Liver (tissue), 8 donors: ENCODE measurements at regions not wholly inside any gene's neighbourhood (a gene's known extent, or its start where the extent isn't known, plus 50 kb on each side); places are given as distances from the start of the nearest gene placed in this dataset.

Source experiments
- DNase-seq: peaks from one replicate; pipeline ENCODE4 v3.0.0-alpha.2; 2017; ENCODE audit warnings: low spot score
- H3K27ac ChIP-seq, 2 donors: one replicate each; pipeline ENCODE4 v1.7.0; 2013; ENCODE audit warnings: inconsistent platforms in 2 of 2, low read length in 2 of 2, control low read depth in 1 of 2, low read depth in 1 of 2, mild to moderate bottlenecking in 1 of 2
- H3K27me3 ChIP-seq, 4 donors: one replicate each; pipeline versions ENCODE4 v1.6.1 to v1.7.0; 2013; ENCODE audit warnings: low read length in 3 of 4, inconsistent platforms in 1 of 4, mild to moderate bottlenecking in 1 of 4, moderate library complexity in 1 of 4; ENCODE audit not compliant: control insufficient read depth in 4 of 4, insufficient read depth in 4 of 4
- H3K36me3 ChIP-seq, 4 donors: one replicate each; pipeline versions ENCODE4 v1.6.1 to v1.7.0; 2013; ENCODE audit warnings: low read length in 3 of 4, mild to moderate bottlenecking in 3 of 4, low read depth in 1 of 4, moderate library complexity in 1 of 4; ENCODE audit not compliant: control insufficient read depth in 4 of 4, insufficient read depth in 3 of 4
- H3K4me1 ChIP-seq, 4 donors: one replicate each; pipeline versions ENCODE4 v1.6.1 to v1.7.0; 2013; ENCODE audit warnings: low read length in 3 of 4, mild to moderate bottlenecking in 3 of 4, moderate library complexity in 1 of 4; ENCODE audit not compliant: control insufficient read depth in 4 of 4, insufficient read depth in 4 of 4
- H3K4me3 ChIP-seq, 3 donors: one replicate each; pipeline versions ENCODE4 v1.6.1 to v1.7.0; 2013; ENCODE audit warnings: low read length in 3 of 3, control low read depth in 1 of 3, low read depth in 1 of 3, mild to moderate bottlenecking in 1 of 3
- H3K9ac ChIP-seq, 2 donors: one replicate each; pipeline ENCODE4 v1.7.0; 2013; ENCODE audit warnings: low read length in 2 of 2, mild to moderate bottlenecking in 2 of 2, moderate library complexity in 2 of 2, control low read depth in 1 of 2, low read depth in 1 of 2
- H3K9me3 ChIP-seq, 4 donors: one replicate each; pipeline versions ENCODE4 v1.6.1 to v1.7.0; 2013; ENCODE audit warnings: low read length in 3 of 4; ENCODE audit not compliant: control insufficient read depth in 4 of 4
- ATF3 ChIP-seq: IDR thresholded peaks from 2 replicates; pipeline ENCODE4 v1.6.1; 2016; ENCODE audit warnings: antibody characterized with exemption
- CTCF ChIP-seq: fragments of 150-350 bp; IDR thresholded peaks from 2 replicates; pipeline ENCODE4 v1.5.1; 2017; ENCODE audit warnings: improper control_type of control experiment, low read depth, low read length; ENCODE audit not compliant: missing input control
- FOXA1 ChIP-seq: IDR thresholded peaks from 2 replicates; pipeline ENCODE4 v1.6.1; 2016; ENCODE audit warnings: antibody characterized with exemption
- FOXA2 ChIP-seq: IDR thresholded peaks from 2 replicates; pipeline ENCODE4 v1.6.1; 2016; ENCODE audit warnings: antibody characterized with exemption
- GABPA ChIP-seq, 2 donors: IDR thresholded peaks in 1 of 2; conservative IDR thresholded peaks in 1 of 2; 2 replicates each; pipeline ENCODE4 v1.6.1; 2016; ENCODE audit warnings: antibody characterized with exemption in 2 of 2, mild to moderate bottlenecking in 1 of 2, moderate library complexity in 1 of 2
- HNF4A ChIP-seq, 2 donors: conservative IDR thresholded peaks; 2 replicates each; pipeline ENCODE4 v1.6.1; 2016; ENCODE audit warnings: antibody characterized with exemption in 2 of 2, mild to moderate bottlenecking in 2 of 2
- HNF4G ChIP-seq: IDR thresholded peaks from 2 replicates; pipeline ENCODE4 v1.6.1; 2016; ENCODE audit warnings: antibody characterized with exemption
- JUND ChIP-seq, 2 donors: IDR thresholded peaks; 2 replicates each; pipeline ENCODE4 v1.6.1; 2016; ENCODE audit warnings: antibody characterized with exemption in 2 of 2
- RAD21 ChIP-seq, 2 donors: IDR thresholded peaks; 2 replicates each; pipeline ENCODE4 v1.6.1; 2016; ENCODE audit warnings: antibody characterized with exemption in 2 of 2, mild to moderate bottlenecking in 2 of 2
- REST ChIP-seq: IDR thresholded peaks from 2 replicates; pipeline ENCODE4 v1.6.1; 2016; ENCODE audit warnings: antibody characterized with exemption, mild to moderate bottlenecking
- RXRA ChIP-seq, 2 donors: IDR thresholded peaks; 2 replicates each; pipeline ENCODE4 v1.6.1; 2017 to 2018; ENCODE audit warnings: antibody characterized with exemption in 2 of 2, mild to moderate bottlenecking in 1 of 2
- SP1 ChIP-seq: IDR thresholded peaks from 2 replicates; pipeline ENCODE4 v1.6.1; 2018; ENCODE audit warnings: antibody characterized with exemption, mild to moderate bottlenecking
- TAF1 ChIP-seq: conservative IDR thresholded peaks from 2 replicates; pipeline ENCODE4 v1.6.1; 2016; ENCODE audit warnings: antibody characterized with exemption, mild to moderate bottlenecking
- ZBTB33 ChIP-seq: IDR thresholded peaks from 2 replicates; pipeline ENCODE4 v1.6.1; 2016; ENCODE audit warnings: antibody characterized with exemption
- WGBS: extraction: QIAGEN DNeasy Blood & Tissue Kit; methylation state at CpG from one replicate; pipeline ENCODE4 v1.1.7; 2013; 5-methylcytosine and 5-hydroxymethylcytosine counted together
- donor health status: healthy.
- donor health status: healthy.
- donor health status: healthy.
- donor health status: healthy.
- donor health status: healthy.

GRCh38 chr11:134950692-134951304 lies 538.8 kb upstream of the B3GAT1 start:
- H3K4me3 ChIP-seq: no peak overlapping the region
- H3K9me3 ChIP-seq: no peaks in the 10 kb centered on the region
- no peaks in the 10 kb centered on the region for H3K36me3 ChIP-seq
- no peaks in the 10 kb centered on the region for H3K27me3 ChIP-seq
- TF ChIP-seq FOXA1 (no peak), RXRA (IDR thresholded peaks at IDR 0.05) (no peak), FOXA2 (no peak), RAD21 (IDR thresholded peaks at IDR 0.05) (no peak), ZBTB33 (no peak), SP1 (no peak), REST (no peak), ATF3 (no peak), TAF1 (no peak), HNF4G (no peak), JUND (IDR thresholded peaks at IDR 0.05) (no peak), HNF4A (conservative IDR thresholded peaks at IDR 0.05) (no peak), GABPA (IDR thresholded peaks at IDR 0.05 in 1 of 2, conservative IDR thresholded peaks at IDR 0.05 in 1 of 2) (no peak), CTCF (no peak)
- no peak overlapping the region for H3K27ac ChIP-seq
- WGBS: 82% methylated on average over 8 of the region's 8 CpGs
- no peak overlapping the region for H3K9ac ChIP-seq
- H3K4me1 ChIP-seq: no peaks in the 10 kb centered on the region
- DNase-seq: no peak
